ENCODE measurements at regions not wholly inside any gene's neighbourhood (a gene's known extent, or its start where the extent isn't known, plus 50 kb on each side); places are given as distances from the start of the nearest gene placed in this dataset.
"Not testable (repeated sequence)": the region's sequence is repeated elsewhere in the genome, so short reads cannot be mapped to it uniquely, and the experiment has no call there.

DNA sequence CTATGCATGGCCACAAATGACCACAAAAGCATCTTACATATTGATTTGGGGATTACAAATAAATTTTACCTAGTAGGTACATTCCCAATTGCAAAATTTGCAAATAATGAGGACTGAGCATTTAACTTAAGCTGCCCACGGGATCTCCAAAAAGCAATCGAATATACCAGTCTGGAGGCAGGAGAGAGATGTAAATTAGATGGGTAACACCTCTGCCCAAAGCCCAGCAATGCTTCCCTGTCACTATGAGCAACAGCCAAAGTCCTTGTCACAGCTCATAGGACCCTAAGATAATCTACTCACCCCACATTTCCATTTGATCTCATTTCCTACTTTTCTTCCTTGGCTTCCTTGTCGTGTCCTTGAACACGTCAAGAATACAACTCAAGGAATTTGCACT, 172.2 kb downstream of the SUCLG1 start:
- DNase-seq, result no peak

GRCh38 chr2:84285056-84285747, 173.9 kb downstream of the SUCLG1 start:
- no peak for DNase-seq

DNA sequence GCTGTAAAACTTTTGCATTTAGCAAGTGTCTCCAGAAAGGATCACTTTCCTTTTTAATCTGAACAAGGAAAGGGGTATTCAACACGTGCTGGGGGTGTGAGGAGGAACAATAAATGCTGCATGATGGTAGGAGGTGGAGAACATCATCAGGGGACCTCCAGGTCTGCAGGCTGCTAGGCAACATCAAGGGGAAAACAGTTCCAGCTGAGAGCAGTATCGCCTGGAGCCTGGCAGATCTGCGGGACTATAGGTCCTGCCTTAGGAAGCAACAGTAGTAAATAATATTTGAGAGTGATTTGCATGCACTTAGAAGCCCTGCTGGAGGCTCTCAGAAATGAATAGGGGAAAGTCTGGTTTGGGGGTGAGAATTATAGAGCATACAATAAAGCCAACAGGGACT, 175.6 kb downstream of the SUCLG1 start:
- no peak for DNase-seq

DNA sequence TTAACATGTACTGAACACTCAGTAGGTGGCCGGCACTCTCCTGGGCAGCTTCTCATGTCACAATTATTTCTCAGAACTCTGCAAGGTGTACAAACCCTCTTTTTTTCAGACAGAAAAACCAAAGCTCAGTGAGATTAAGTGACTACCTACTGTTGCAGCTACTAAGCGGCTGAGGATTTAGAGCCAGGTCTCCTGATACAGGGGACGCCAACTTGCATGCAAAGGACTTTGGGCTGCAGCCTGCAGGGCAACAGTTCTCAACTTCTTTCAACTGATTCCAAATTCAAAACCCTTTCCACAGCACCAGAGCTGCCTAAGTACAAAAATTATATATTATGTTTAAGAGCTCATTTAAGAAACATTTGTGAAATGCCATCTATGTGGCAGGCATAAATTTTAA, 177.6 kb downstream of the SUCLG1 start:
- no peak for DNase-seq

- no peak for DNase-seq
These were observed 178.2 kb downstream of the SUCLG1 start for GRCh38 chr2:84280873-84281272.

DNA sequence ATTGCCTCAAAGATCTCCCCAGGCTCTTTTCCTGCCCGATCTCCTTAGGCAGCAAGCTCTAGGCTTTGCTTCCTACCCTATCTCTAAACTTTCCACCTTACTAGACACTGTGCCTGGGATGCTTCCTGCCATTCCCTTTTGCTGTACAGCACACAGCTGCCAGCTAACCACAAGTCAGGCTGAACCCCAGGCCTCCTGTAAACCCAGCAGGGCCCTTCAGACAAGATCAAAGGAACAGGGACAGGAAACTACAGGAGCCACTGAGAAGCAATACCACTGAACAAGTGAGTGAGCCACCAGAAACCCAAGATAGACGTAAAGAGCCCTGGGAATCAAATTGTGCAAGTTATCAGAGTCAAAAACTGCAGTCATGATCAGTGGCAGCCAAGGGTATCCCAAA, 180.7 kb downstream of the SUCLG1 start:
- DNase-seq, result no peak

DNA sequence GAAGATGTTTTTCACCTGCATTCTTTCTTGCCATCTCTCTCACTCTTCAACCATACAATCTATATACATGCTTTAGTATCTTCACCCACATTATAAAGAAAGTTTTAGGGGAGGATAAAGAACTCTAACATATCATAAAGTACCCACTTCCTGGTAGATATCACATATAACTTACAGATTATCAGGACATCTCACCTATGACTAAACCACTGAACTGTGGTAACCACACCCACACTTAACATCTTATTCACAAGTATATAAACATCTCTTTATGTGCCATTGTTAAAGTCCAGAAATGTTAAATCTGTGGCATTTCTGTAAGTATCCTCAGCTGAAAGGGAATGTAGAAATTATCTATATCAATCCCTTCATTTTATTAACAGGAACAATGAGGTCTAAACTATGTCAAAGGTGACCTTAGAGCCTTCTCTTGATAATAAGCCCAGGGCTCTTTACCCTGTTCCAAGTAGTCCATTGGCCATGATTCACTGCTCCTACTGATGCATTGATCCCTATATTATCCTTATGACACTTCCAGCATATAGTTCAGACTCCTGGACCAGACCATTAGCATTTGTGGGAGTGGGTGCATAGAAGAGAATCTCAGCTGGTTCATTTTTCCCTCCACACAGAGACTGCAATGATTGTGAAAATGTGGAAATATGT, 182.4 kb downstream of the SUCLG1 start:
- no peak for DNase-seq

- no peak for DNase-seq
These were observed 185.7 kb downstream of the SUCLG1 start for GRCh38 chr2:84273406-84273805.

DNA sequence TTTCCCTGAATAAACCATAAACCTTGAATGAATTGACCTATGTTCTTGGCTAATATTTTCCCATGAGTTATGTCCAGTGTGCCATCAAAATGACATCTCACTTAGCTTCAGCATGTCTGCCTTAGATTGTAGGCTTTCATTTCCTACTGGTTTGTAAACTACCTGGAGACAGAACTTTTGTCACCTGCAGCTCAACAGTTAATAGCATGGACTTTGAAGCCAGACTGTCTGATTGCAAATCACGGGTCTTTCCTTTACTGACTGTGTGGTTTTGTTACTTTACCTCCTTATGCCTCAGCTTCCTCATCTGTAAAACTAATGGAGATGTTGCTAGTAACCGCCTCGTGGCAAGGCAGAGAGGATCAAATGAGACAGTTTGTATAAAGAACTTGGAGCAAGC, 187.1 kb downstream of the SUCLG1 start:
- no peak for DNase-seq

GRCh38 chr2:84257831-84258230, 201.2 kb downstream of the SUCLG1 start:
- DNase-seq, result no peak

GRCh38 chr2:84251651-84252302, 207.3 kb downstream of the SUCLG1 start:
- no peak for DNase-seq

DNA sequence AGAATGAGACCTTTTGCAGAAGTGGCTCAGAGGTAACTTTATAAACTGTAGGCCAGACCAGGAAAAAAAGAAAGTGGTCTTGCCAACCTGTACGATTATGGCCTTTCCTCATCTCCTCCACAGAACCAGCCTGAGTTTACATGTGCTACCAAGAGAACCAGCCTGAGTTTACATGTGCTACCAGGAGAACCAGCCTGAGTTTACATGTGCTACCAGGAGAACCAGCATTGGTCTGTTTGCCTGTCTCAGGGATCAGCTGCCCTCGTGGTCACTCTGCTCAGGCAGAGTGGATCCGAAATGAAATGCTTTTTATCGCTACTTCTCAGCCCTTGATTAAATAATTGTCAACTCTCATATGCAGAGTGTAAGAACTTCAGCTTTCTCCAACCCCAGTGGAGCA, 209.9 kb downstream of the SUCLG1 start:
- no peak for DNase-seq

DNA sequence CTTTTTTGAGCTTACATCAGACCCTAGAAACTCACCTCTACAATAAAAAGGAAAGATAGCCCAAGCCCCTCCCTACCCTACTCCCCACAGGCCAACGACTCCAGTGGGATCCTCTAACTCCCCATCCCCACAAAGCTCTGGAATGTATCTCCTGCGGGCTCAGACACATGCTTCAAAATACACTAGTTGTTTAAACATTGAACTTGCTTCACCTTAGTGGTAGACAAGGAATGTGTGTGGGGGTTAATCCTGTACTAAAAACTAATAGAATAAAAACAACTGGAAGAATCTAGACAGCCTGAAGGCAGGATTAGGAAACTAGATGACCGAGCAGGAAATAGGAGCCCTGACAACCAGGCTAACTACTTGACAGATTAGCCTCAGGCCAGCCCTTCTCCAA, 211.5 kb downstream of the SUCLG1 start:
- no peak for DNase-seq

GRCh38 chr2:84243788-84244733, 215.0 kb downstream of the SUCLG1 start:
- no peak for DNase-seq

- DNase-seq, result no peak
These were observed 220.2 kb downstream of the SUCLG1 start for GRCh38 chr2:84238907-84239306.

GRCh38 chr2:84236288-84236687, 222.8 kb downstream of the SUCLG1 start:
- DNase-seq, result no peak

DNA sequence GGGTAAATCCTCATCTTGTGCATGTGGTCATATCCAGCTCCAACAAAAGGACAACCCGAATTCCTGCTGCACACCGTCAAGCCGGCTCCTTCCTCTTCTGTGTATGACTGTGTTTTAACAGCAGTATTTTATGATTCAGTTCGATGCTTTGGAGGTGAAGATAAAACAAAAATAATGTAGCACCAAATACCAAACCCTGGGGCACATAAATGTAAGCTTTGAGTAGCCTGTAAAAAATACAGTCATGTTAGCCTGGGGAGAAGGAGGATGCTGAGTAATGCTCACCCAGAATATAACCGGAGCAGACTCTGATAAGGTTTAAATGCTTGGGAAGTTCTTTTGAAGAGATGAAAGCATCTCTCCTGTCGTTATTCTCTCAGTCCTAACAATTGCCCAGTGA, 225.0 kb downstream of the SUCLG1 start:
- DNase-seq, result no peak

GRCh38 chr2:84231478-84231877, 227.6 kb downstream of the SUCLG1 start:
- no peak for DNase-seq

- no peak for DNase-seq
These were observed 235.0 kb downstream of the SUCLG1 start for GRCh38 chr2:84224121-84224520.

GRCh38 chr2:84223191-84223590, 235.9 kb downstream of the SUCLG1 start:
- DNase-seq, result no peak

DNA sequence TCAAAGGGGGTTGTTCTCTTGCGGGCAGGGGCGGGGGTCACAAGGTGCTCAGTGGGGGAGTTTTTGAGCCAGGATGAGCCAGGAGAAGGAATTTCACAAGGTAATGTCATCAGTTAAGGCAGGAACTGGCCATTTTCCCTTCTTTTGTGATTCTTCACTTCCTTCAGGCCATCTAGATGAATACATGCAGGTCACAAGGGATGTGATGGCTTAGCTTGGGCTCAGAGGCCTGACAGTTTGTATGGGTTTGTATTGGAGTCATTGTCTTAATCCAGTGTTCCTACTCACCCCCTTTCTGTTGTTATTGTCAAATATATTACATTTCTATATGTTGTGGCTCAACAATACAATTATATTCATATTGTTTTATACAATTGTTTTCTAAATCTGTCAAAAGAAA, 238.0 kb downstream of the SUCLG1 start:
- DNase-seq, result not testable (repeated sequence)

DNA sequence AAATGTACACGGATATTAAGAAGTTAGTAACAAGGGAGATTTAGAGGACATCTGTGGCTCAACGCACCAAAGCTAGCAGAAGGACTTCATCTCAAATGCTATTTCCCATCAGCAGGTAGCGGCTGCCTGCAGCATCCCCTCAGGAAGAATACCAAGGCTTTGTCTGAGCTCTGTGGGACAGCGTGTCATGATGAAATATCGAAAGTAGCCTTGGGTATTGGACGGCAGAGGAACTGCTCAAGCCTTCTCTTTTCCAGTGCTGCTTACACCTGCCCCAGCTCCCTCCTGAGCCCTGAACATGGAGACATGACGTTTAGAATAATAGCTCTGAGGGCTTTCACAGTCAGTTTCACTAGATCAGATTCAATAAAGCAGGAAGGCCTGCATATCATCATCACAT, 241.6 kb downstream of the SUCLG1 start:
- DNase-seq, result no peak

DNA sequence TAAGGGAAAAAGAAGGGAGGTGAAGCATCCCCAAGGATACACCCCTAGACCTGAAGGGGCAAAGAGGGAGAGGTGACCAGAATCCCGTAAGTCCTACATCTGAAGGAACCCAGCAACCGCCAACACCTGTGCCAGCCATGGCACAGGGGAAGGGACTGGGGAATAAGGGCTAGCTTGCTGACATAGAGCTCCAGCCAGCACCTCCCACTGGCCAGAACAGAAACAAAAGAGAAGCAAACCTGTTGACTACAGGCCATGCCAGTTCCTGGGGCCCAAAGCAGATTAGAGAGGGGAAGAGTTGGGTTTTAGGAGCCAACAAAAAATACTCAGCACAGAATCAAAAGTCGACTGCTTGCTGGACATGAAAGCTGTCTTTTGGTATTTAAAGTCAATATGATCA, 244.6 kb downstream of the SUCLG1 start:
- no peak for DNase-seq

Data from T-helper 1 cell (primary cell).